ENCODE measurements at regions not wholly inside any gene's neighbourhood (a gene's known extent, or its start where the extent isn't known, plus 50 kb on each side); places are given as distances from the start of the nearest gene placed in this dataset.

- TF ChIP-seq ZBTB4 (CRISPR knock-in tag; IDR thresholded peaks at IDR 0.05), result no peak
- peak; percentile 70 for TF ChIP-seq SMARCA5 (IDR thresholded peaks at IDR 0.05)
- TF ChIP-seq FOXK2 (IDR thresholded peaks at IDR 0.05), result no peak
- peak; percentile 70 for TF ChIP-seq YY1 (IDR thresholded peaks at IDR 0.05; ENCODE audit: low read depth, low read length)
- peak; percentile 34; the same call in 1 of the 2 replicates for TF ChIP-seq NKRF (conservative IDR thresholded peaks at IDR 0.05)
- peak; percentile 51; the same call in 1 of the 2 replicates for TF ChIP-seq ATF2 (IDR thresholded peaks at IDR 0.05; ENCODE audit: low read length)
- peak in 1 of 3 experiments; percentile 14; a peak in 1 of 6 replicates for TF ChIP-seq CTCF (IDR thresholded peaks at IDR 0.05 in 2 of 3, conservative IDR thresholded peaks at IDR 0.05 in 1 of 3; ENCODE audit: control insufficient read depth in 2 of 3, extremely low read depth in 1 of 3, insufficient read depth in 1 of 3, low read depth in 3 of 3, low read length in 3 of 3)
- peak; percentile 28; the same call in 1 of the 2 replicates for TF ChIP-seq SREBF1 (IDR thresholded peaks at IDR 0.05; ENCODE audit: low read length)
- peak; percentile 76 to 81 for TF ChIP-seq IKZF2 (IDR thresholded peaks at IDR 0.05)
- peak; percentile 30 to 53; a peak in 2 of 4 replicates for TF ChIP-seq BHLHE40 (IDR thresholded peaks at IDR 0.05; ENCODE audit: borderline replicate concordance in 1 of 2, low read depth in 2 of 2, low read length in 1 of 2)
- TF ChIP-seq CBX3 (IDR thresholded peaks at IDR 0.05; ENCODE audit: borderline replicate concordance, low read depth), result no peak
- no peak for TF ChIP-seq BCLAF1 (IDR thresholded peaks at IDR 0.05)
- TF ChIP-seq NRF1 (conservative IDR thresholded peaks at IDR 0.05; ENCODE audit: low read depth, low read length), result no peak
- peak; percentile 89 for TF ChIP-seq PBX3 (IDR thresholded peaks at IDR 0.05; ENCODE audit: insufficient replicate concordance, low read depth, low read length)
- TF ChIP-seq KLF5 (IDR thresholded peaks at IDR 0.05; ENCODE audit: partially characterized antibody), result peak; percentile 57
- peak; percentile 34 for TF ChIP-seq CREB1 (IDR thresholded peaks at IDR 0.05; ENCODE audit: low read depth)
- TF ChIP-seq RAD51 (IDR thresholded peaks at IDR 0.05), result peak; percentile 52
Measured at GRCh38 chr21:33975548-33976081, 60.0 kb upstream of the ATP5PO start (continued).

Measured in GM12878 (cell line).